ENCODE measurements at regions not wholly inside any gene's neighbourhood (a gene's known extent, or its start where the extent isn't known, plus 50 kb on each side); places are given as distances from the start of the nearest gene placed in this dataset.

DNA sequence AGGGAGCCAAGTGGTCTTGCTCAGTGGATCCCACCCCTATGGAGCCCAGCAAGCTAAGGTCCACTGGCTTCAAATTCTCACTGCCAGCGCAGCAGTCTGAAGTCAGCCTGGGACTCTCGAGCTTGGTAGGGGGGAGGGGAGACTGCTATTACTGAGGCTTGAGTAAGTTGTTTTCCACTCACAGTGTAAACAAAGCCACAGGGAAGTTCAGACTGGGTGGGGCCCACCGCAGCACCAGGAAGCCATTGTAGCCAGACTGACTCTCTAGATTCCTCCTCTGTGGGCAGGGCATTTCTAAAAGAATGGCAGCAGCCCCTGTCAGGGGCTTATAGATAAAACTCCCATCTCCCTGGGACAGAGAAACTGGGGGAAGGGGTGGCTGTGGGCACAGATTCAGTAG lies 721.0 kb upstream of the NDST4 start:
- Histone ChIP-seq H3K4me2 (ENCODE audit: insufficient read depth, insufficient read length, low read length) (no peak overlapping the region), H3K79me1 (ENCODE audit: insufficient read depth, low read depth, low read length, poor library complexity, severe bottlenecking) (no peaks in the 10 kb centered on the region), H3K27me3 (ENCODE audit: insufficient read depth, low read length) (no peaks in the 10 kb centered on the region), H2BK12ac (ENCODE audit: insufficient read length, low read depth, low read length) (no peak overlapping the region), H2AK5ac (ENCODE audit: insufficient read length, low read length) (no peak overlapping the region), H2AFZ (ENCODE audit: low read length) (no peak overlapping the region), H3K79me2 (ENCODE audit: insufficient read depth, low read length) (no peaks in the 10 kb centered on the region), H3K9ac (ENCODE audit: extremely low read depth, insufficient read length, low read length) (no peak overlapping the region), H3K14ac (ENCODE audit: insufficient read depth, low read length) (no peak overlapping the region), H2BK15ac (ENCODE audit: low read depth, low read length) (no peak overlapping the region), H2BK120ac (ENCODE audit: low read depth, low read length, poor library complexity, severe bottlenecking) (no peak overlapping the region), H2BK5ac (ENCODE audit: insufficient read length, low read length) (no peak overlapping the region), H4K91ac (ENCODE audit: insufficient read length, low read depth, low read length) (no peak overlapping the region), H3T11ph (ENCODE audit: low read length) (no peak overlapping the region), H3K23ac (ENCODE audit: insufficient read length, low read depth, low read length) (no peak overlapping the region), H4K5ac (ENCODE audit: insufficient read length, low read depth, low read length) (no peak overlapping the region), H3K4me1 (ENCODE audit: insufficient read depth, low read length) (no peaks in the 10 kb centered on the region), H3K9me3 (ENCODE audit: control insufficient read depth, low read depth, low read length) (no peaks in the 10 kb centered on the region), H3K23me2 (ENCODE audit: insufficient read length, low read depth, low read length, poor library complexity, severe bottlenecking) (no peaks in the 10 kb centered on the region), H3K56ac (ENCODE audit: insufficient read length, low read depth, low read length) (no peak overlapping the region), H3K27ac (ENCODE audit: insufficient read length, low read depth, low read length) (no peak overlapping the region), H3K4ac (ENCODE audit: low read depth, low read length) (no peak overlapping the region), H2BK20ac (ENCODE audit: low read depth, low read length, poor library complexity, severe bottlenecking) (no peak overlapping the region), H4K8ac (replicated peaks; ENCODE audit: insufficient read length, low read depth, low read length) (no peak overlapping the region), H3K18ac (ENCODE audit: insufficient read length, low read depth, low read length) (no peak overlapping the region), H4K20me1 (ENCODE audit: control insufficient read depth, insufficient read depth, insufficient read length) (no peaks in the 10 kb centered on the region)
- Mint-ChIP-seq H3K27ac (no peak overlapping the region), H3K27me3 (ENCODE audit: low read depth) (no peaks in the 10 kb centered on the region), H3K9me3 (peaks cover 27 to 40% of the 10 kb centered on the region in 2 experiments; a peak in 4 of 5 replicates), H3K4me3 (no peak overlapping the region), H3K4me1 (no peaks in the 10 kb centered on the region), H3K36me3 (ENCODE audit: insufficient read depth in 1 of 3, low read depth in 3 of 3) (peaks cover 10 to 38% (median 11%) of the 10 kb centered on the region in 3 experiments)
- no CpG with 5 or more reads among the region's 3 CpGs for WGBS (ENCODE audit: extremely low coverage, insufficient read length, low lambda C conversion rate)
- TF ChIP-seq, protein P1, sequence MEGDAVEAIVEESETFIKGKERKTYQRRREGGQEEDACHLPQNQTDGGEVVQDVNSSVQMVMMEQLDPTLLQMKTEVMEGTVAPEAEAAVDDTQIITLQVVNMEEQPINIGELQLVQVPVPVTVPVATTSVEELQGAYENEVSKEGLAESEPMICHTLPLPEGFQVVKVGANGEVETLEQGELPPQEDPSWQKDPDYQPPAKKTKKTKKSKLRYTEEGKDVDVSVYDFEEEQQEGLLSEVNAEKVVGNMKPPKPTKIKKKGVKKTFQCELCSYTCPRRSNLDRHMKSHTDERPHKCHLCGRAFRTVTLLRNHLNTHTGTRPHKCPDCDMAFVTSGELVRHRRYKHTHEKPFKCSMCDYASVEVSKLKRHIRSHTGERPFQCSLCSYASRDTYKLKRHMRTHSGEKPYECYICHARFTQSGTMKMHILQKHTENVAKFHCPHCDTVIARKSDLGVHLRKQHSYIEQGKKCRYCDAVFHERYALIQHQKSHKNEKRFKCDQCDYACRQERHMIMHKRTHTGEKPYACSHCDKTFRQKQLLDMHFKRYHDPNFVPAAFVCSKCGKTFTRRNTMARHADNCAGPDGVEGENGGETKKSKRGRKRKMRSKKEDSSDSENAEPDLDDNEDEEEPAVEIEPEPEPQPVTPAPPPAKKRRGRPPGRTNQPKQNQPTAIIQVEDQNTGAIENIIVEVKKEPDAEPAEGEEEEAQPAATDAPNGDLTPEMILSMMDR (conservative IDR thresholded peaks at IDR 0.05), result no peak
- no peak for DNase-seq
